ENCODE measurements at regions not wholly inside any gene's neighbourhood (a gene's known extent, or its start where the extent isn't known, plus 50 kb on each side); places are given as distances from the start of the nearest gene placed in this dataset.
"Not testable (repeated sequence)": the region's sequence is repeated elsewhere in the genome, so short reads cannot be mapped to it uniquely, and the experiment has no call there.

GRCh38 chr6:47180633-47181032 lies 129.1 kb downstream of the TNFRSF21 start:
- TF ChIP-seq CTCF (IDR thresholded peaks at IDR 0.05) (no peak), ZFX (IDR thresholded peaks at IDR 0.05; ENCODE audit: borderline replicate concordance) (no peak)
- no peak overlapping the region for H3K27ac ChIP-seq

- no peak overlapping the region for H3K27ac ChIP-seq
- TF ChIP-seq CTCF (IDR thresholded peaks at IDR 0.05) (no peak), ZFX (IDR thresholded peaks at IDR 0.05; ENCODE audit: borderline replicate concordance) (no peak)
Measured at GRCh38 chr6:47179286-47179685, 130.4 kb downstream of the TNFRSF21 start.

GRCh38 chr6:47175656-47176055 lies 133.5 kb upstream of the ADGRF1 start:
- TF ChIP-seq CTCF (IDR thresholded peaks at IDR 0.05): no peak
- no peak for TF ChIP-seq ZFX (IDR thresholded peaks at IDR 0.05; ENCODE audit: borderline replicate concordance)
- no peak overlapping the region for H3K27ac ChIP-seq

GRCh38 chr6:47174502-47175023 lies 132.4 kb upstream of the ADGRF1 start:
- TF ChIP-seq ZFX (IDR thresholded peaks at IDR 0.05; ENCODE audit: borderline replicate concordance) (no peak), CTCF (IDR thresholded peaks at IDR 0.05) (no peak)
- H3K27ac ChIP-seq: no peak overlapping the region

- not testable (repeated sequence) for H3K27ac ChIP-seq
Measured at GRCh38 chr6:47174063-47174462, 131.9 kb upstream of the ADGRF1 start.

- H3K27ac ChIP-seq: not testable (repeated sequence)
Measured at GRCh38 chr6:47173145-47173544, 131.0 kb upstream of the ADGRF1 start.

GRCh38 chr6:47170617-47170947 lies 128.4 kb upstream of the ADGRF1 start:
- H3K27ac ChIP-seq: no peak overlapping the region
- TF ChIP-seq CTCF (IDR thresholded peaks at IDR 0.05) (no peak), ZFX (IDR thresholded peaks at IDR 0.05; ENCODE audit: borderline replicate concordance) (no peak)

GRCh38 chr6:47169785-47170616 lies 127.9 kb upstream of the ADGRF1 start:
- H3K27ac ChIP-seq: no peak overlapping the region
- TF ChIP-seq ZFX (IDR thresholded peaks at IDR 0.05; ENCODE audit: borderline replicate concordance) (no peak), CTCF (IDR thresholded peaks at IDR 0.05) (no peak)
